HepG2 (cell line): ENCODE measurements at regions not wholly inside any gene's neighbourhood (a gene's known extent, or its start where the extent isn't known, plus 50 kb on each side); places are given as distances from the start of the nearest gene placed in this dataset.

Source experiments
- ATAC-seq: fragments of 200-7000 bp; cut with Tn5 transposase; 3 replicates; pipeline ENCODE4 v1.9.1; 2020; ENCODE audit warnings: mild to moderate bottlenecking, moderate library complexity
- BruUV-seq: library from RNA; stranded (reverse); fragments of 400-500 nt; replicated peaks from 2 replicates; lab custom pipeline; 2021; lab: Mats Ljungman, UMichigan
- CTCF ChIA-PET: fragments of 300-600 bp; formaldehyde crosslinking; extraction: SDS; loops from one replicate; lab custom pipeline; 2021; ENCODE audit warnings: low total read pairs, inconsistent platforms, low intra/inter-chr PET ratio; lab: Yijun Ruan, JAX
- POLR2A ChIA-PET: fragments of 350-600 bp; sonication (Branson Sonifier 250); formaldehyde crosslinking; loops from one replicate; lab custom pipeline; 2020; ENCODE audit warnings: antibody characterized with exemption, inconsistent platforms; lab: Yijun Ruan, JAX
- DNase-seq: peaks from one replicate; pipeline ENCODE4 v3.0.0-alpha.2; 2015; ENCODE audit warnings: low spot score
- FAIRE-seq: peaks from 3 replicates; lab custom pipeline; 2011; peaks lifted over from hg19 to GRCh38; lab: Jason Lieb, UNC
- H2AFZ ChIP-seq: one replicate; pipeline ENCODE4 v1.6.1; 2011; ENCODE audit warnings: low read length, inconsistent platforms
- H3K27ac ChIP-seq: fragments of 300-600 bp; 3 replicates; pipeline ENCODE4 v1.8.0; 2011; ENCODE audit warnings: mixed run types, mild to moderate bottlenecking, mixed read lengths, low read length, inconsistent platforms; ENCODE audit not compliant: insufficient read depth; ENCODE audit errors: extremely low read length
- H3K27me3 ChIP-seq, 2 experiments: fragments of 200-600 bp in 1 of 2; 2 replicates in 1 of 2; 3 replicates in 1 of 2; pipeline versions ENCODE4 v1.6.0 to v1.8.0; 2011; ENCODE audit warnings: low read length in 2 of 2, mild to moderate bottlenecking in 2 of 2, moderate library complexity in 2 of 2, inconsistent platforms in 1 of 2; ENCODE audit not compliant: insufficient read depth in 2 of 2, control insufficient read depth in 1 of 2
- H3K36me3 ChIP-seq, 2 experiments: fragments of 200-600 bp in 1 of 2; replicated peaks in 1 of 2; 2 replicates in 1 of 2; 3 replicates in 1 of 2; pipeline versions ENCODE4 v1.5.1 to v1.8.0; 2011; ENCODE audit warnings: low read length in 2 of 2, inconsistent platforms in 1 of 2; ENCODE audit not compliant: insufficient read depth in 2 of 2, control insufficient read depth in 1 of 2
- H3K4me1 ChIP-seq: 2 replicates; pipeline ENCODE4 v1.5.1; 2012; ENCODE audit warnings: low read length, inconsistent platforms; ENCODE audit not compliant: insufficient read depth
- H3K4me2 ChIP-seq: 2 replicates; pipeline ENCODE4 v1.6.0; 2011; ENCODE audit warnings: low read depth, low read length, inconsistent platforms
- H3K4me3 ChIP-seq, 3 experiments: fragments of 200-600 bp in 1 of 3; sonication (generic), shearing (Covaris generic) in 1 of 3; replicated peaks in 1 of 3; 2 replicates each; pipeline ENCODE4 v1.5.1; 2011 to 2016; ENCODE audit warnings: low read length in 3 of 3, inconsistent platforms in 2 of 3, low read depth in 2 of 3, mild to moderate bottlenecking in 2 of 3, control low read depth in 1 of 3, mixed read lengths in 1 of 3; ENCODE audit not compliant: insufficient read depth in 1 of 3
- H3K79me2 ChIP-seq: one replicate; pipeline ENCODE4 v1.6.1; 2011; ENCODE audit warnings: low read length, inconsistent platforms; ENCODE audit not compliant: insufficient read depth
- H3K9ac ChIP-seq: 2 replicates; pipeline ENCODE4 v1.6.0; 2011; ENCODE audit warnings: mild to moderate bottlenecking, low read depth, low read length, inconsistent platforms; ENCODE audit not compliant: insufficient read depth
- H3K9me3 ChIP-seq: 2 replicates; pipeline ENCODE4 v1.5.1; 2012; ENCODE audit warnings: mild to moderate bottlenecking, low read length
- H4K20me1 ChIP-seq: 2 replicates; pipeline ENCODE4 v1.6.0; 2011; ENCODE audit warnings: inconsistent platforms, mild to moderate bottlenecking, low read length, moderate library complexity; ENCODE audit not compliant: insufficient read depth
- ARID2 ChIP-seq: sonication (generic); formaldehyde crosslinking; IDR thresholded peaks from 2 replicates; pipeline ENCODE4 v1.8.1; 2022; ENCODE audit warnings: mild to moderate bottlenecking, missing genetic modification reagents, borderline replicate concordance
- CENPBD1 ChIP-seq: sonication (generic); formaldehyde crosslinking; IDR thresholded peaks from 2 replicates; pipeline ENCODE4 v1.8.0; 2022; ENCODE audit warnings: missing genetic modification reagents, low read depth, mild to moderate bottlenecking, borderline replicate concordance
- CSRNP1 ChIP-seq: sonication (generic); formaldehyde crosslinking; IDR thresholded peaks from 2 replicates; pipeline ENCODE4 v1.8.1; 2023; ENCODE audit warnings: mild to moderate bottlenecking, missing genetic modification reagents
- HOXA9 ChIP-seq: sonication (generic); formaldehyde crosslinking; IDR thresholded peaks from 2 replicates; pipeline ENCODE4 v1.8.1; 2022; ENCODE audit warnings: missing genetic modification reagents, mild to moderate bottlenecking, moderate library complexity, borderline replicate concordance
- KLF12 ChIP-seq: sonication (generic); formaldehyde crosslinking; IDR thresholded peaks from 2 replicates; pipeline ENCODE4 v1.4.0; 2020; ENCODE audit warnings: missing genetic modification reagents, borderline replicate concordance
- MTA3 ChIP-seq: sonication (generic); formaldehyde crosslinking; IDR thresholded peaks from 2 replicates; pipeline ENCODE4 v1.4.0; 2020; ENCODE audit warnings: missing genetic modification reagents
- NR2F6 ChIP-seq, 2 experiments: IDR thresholded peaks; 2 replicates each; pipeline ENCODE4 v1.6.1; 2016; ENCODE audit warnings: antibody characterized with exemption in 1 of 2, mild to moderate bottlenecking in 1 of 2
- SATB2 ChIP-seq: sonication (generic); formaldehyde crosslinking; IDR thresholded peaks from 2 replicates; pipeline ENCODE4 v1.5.0; 2020; ENCODE audit warnings: missing genetic modification reagents
- SRSF1 ChIP-seq: fragments of 200-400 bp; formaldehyde crosslinking; optimal IDR thresholded peaks from 2 replicates; pipeline ENCODE3; 2017; ENCODE audit warnings: mild to moderate bottlenecking, low read depth, low read length, moderate library complexity
- TAF1 ChIP-seq: sonication (generic); formaldehyde crosslinking; IDR thresholded peaks from 2 replicates; pipeline ENCODE4 v1.4.0; 2020; ENCODE audit warnings: missing genetic modification reagents
- XBP1 ChIP-seq: sonication (generic); formaldehyde crosslinking; IDR thresholded peaks from 2 replicates; pipeline ENCODE4 v1.5.0; 2020; ENCODE audit warnings: missing genetic modification reagents
- ZNF33B ChIP-seq: sonication (generic); formaldehyde crosslinking; IDR thresholded peaks from 2 replicates; pipeline ENCODE4 v1.5.1; 2020; ENCODE audit warnings: mild to moderate bottlenecking, missing genetic modification reagents
- ZNF512 ChIP-seq: sonication (generic); formaldehyde crosslinking; IDR thresholded peaks from 2 replicates; pipeline ENCODE4 v1.4.0; 2020; ENCODE audit warnings: mild to moderate bottlenecking, missing genetic modification reagents
- ZNF547 ChIP-seq: sonication (generic); formaldehyde crosslinking; IDR thresholded peaks from 2 replicates; pipeline ENCODE4 v1.5.1; 2020; ENCODE audit warnings: mild to moderate bottlenecking, missing genetic modification reagents
- ZNF615 ChIP-seq: sonication (generic); formaldehyde crosslinking; IDR thresholded peaks from 2 replicates; pipeline ENCODE4 v1.5.0; 2020; ENCODE audit warnings: mild to moderate bottlenecking, missing genetic modification reagents, borderline replicate concordance
- ZSCAN5A ChIP-seq: sonication (generic); formaldehyde crosslinking; IDR thresholded peaks from 2 replicates; pipeline ENCODE4 v1.8.0; 2022; ENCODE audit warnings: mild to moderate bottlenecking, missing genetic modification reagents, borderline replicate concordance
- in situ Hi-C: cut with HindIII; loops from 2 replicates; pipeline ENCODE4 v1.10.0; 2017; ENCODE audit warnings: low pct_unique_long_range_greater_than_20kb; ENCODE audit not compliant: extremely low pct_ligation_motif_present
- intact Hi-C: fragments of 100-400 bp; cut with micrococcal nuclease; formaldehyde crosslinking; loops from one replicate; pipeline ENCODE4 v1.10.0; 2022; ENCODE audit not compliant: unreplicated experiment

GRCh38 chr6:131510591-131510990 is 62.4 kb upstream of the ARG1 start:
- DNase-seq (no peak), FAIRE-seq (no peak), ATAC-seq (no peak)
- Histone ChIP-seq H4K20me1 (no peaks in the 10 kb centered on the region), H3K79me2 (no peaks in the 10 kb centered on the region), H3K27me3 (peaks cover 1 to 9% of the 10 kb centered on the region in 2 experiments; a peak in 4 of 5 replicates), H3K4me3 (no peak overlapping the region), H3K36me3 (no peaks in the 10 kb centered on the region), H3K9ac (no peak overlapping the region), H2AFZ (no peak overlapping the region), H3K4me2 (no peak overlapping the region), H3K9me3 (no peaks in the 10 kb centered on the region), H3K4me1 (no peaks in the 10 kb centered on the region), H3K27ac (no peak overlapping the region)
- intact Hi-C loops: loop anchor here (10.0 kb wide), 1 partner anchor 114 kb away; the partner anchor contains the start of gene MED23
- in situ Hi-C loops: no loop called here
- ChIA-PET POLR2A (no interaction called here), CTCF (no interaction called here)
- BruUV-seq: no TSS peak
- no peak for TF ChIP-seq CENPBD1 (CRISPR knock-in tag)
- TF ChIP-seq ZNF547 (CRISPR knock-in tag): no peak
- TF ChIP-seq ZNF33B (CRISPR knock-in tag): no peak
- TF ChIP-seq ZNF512 (CRISPR knock-in tag): no peak
- TF ChIP-seq KLF12 (CRISPR knock-in tag): no peak
- no peak for TF ChIP-seq CSRNP1 (CRISPR knock-in tag)
- TF ChIP-seq SATB2 (CRISPR knock-in tag): no peak
- TF ChIP-seq XBP1 (CRISPR knock-in tag): no peak
- TF ChIP-seq ARID2 (CRISPR knock-in tag): no peak
- TF ChIP-seq TAF1: no peak
- TF ChIP-seq SRSF1: no peak
- TF ChIP-seq HOXA9 (CRISPR knock-in tag): no peak
- TF ChIP-seq MTA3 (CRISPR knock-in tag): no peak
- no peak for TF ChIP-seq NR2F6 (IDR thresholded peaks at IDR 0.05)
- TF ChIP-seq NR2F6 (CRISPR knock-in tag; IDR thresholded peaks at IDR 0.05): no peak
- TF ChIP-seq ZNF615 (CRISPR knock-in tag): no peak
- TF ChIP-seq ZSCAN5A (CRISPR knock-in tag): no peak
